PC-3 (cell line): ENCODE measurements at regions not wholly inside any gene's neighbourhood (a gene's known extent, or its start where the extent isn't known, plus 50 kb on each side); places are given as distances from the start of the nearest gene placed in this dataset.
A peak's percentile ranks its signal among the peaks of the same experiment; 100 is the strongest.

Experiments used
- ATAC-seq: fragments of 200-7000 bp; cut with Tn5 transposase; 2 replicates; pipeline ENCODE4 v1.9.1; 2020; ENCODE audit warnings: mild to moderate bottlenecking, moderate library complexity
- BruUV-seq: library from RNA; stranded (reverse); fragments of 400-500 nt; replicated peaks from 2 replicates; lab custom pipeline; 2021; lab: Mats Ljungman, UMichigan
- CTCF ChIA-PET: fragments of 300-600 bp; sonication (Branson Sonifier 250); formaldehyde crosslinking; loops from one replicate; lab custom pipeline; 2022; ENCODE audit warnings: antibody characterized with exemption; lab: Charles Lee
- POLR2A ChIA-PET: fragments of 300-600 bp; sonication (Branson Sonifier 250); formaldehyde crosslinking; loops from one replicate; lab custom pipeline; 2022; ENCODE audit warnings: antibody characterized with exemption; ENCODE audit not compliant: unreplicated experiment; lab: Charles Lee
- DNase-seq: peaks from one replicate; pipeline ENCODE4 v3.0.0-alpha.2; 2015
- H2AFZ ChIP-seq: fragments of 300-600 bp; sonication (generic); 2 replicates; pipeline ENCODE4 v1.6.0; 2016; ENCODE audit warnings: antibody characterized with exemption, low read length
- H3F3A ChIP-seq: fragments of 300-600 bp; sonication (generic); one replicate; pipeline ENCODE4 v1.6.0; 2017; ENCODE audit warnings: antibody characterized with exemption, low read length, control low read depth, mild to moderate bottlenecking; ENCODE audit not compliant: unreplicated experiment
- H3K27ac ChIP-seq: fragments of 300-600 bp; sonication (generic); 2 replicates; pipeline ENCODE4 v1.5.1; 2016; ENCODE audit warnings: mild to moderate bottlenecking, low read length
- H3K27me3 ChIP-seq: fragments of 300-600 bp; sonication (generic); 2 replicates; pipeline ENCODE4 v1.6.1; 2016; ENCODE audit warnings: low read length, mixed read lengths
- H3K36me3 ChIP-seq: fragments of 300-600 bp; sonication (generic); 2 replicates; pipeline ENCODE4 v1.6.1; 2016; ENCODE audit warnings: low read depth, mixed run types, low read length, mixed read lengths
- H3K4me1 ChIP-seq: fragments of 300-600 bp; sonication (generic); 2 replicates; pipeline ENCODE4 v1.5.1; 2016; ENCODE audit warnings: low read length; ENCODE audit not compliant: insufficient read depth
- H3K4me2 ChIP-seq: fragments of 300-600 bp; sonication (generic); 2 replicates; pipeline ENCODE4 v1.6.0; 2016; ENCODE audit warnings: low read length
- H3K4me3 ChIP-seq: fragments of 300-600 bp; sonication (generic); 2 replicates; pipeline ENCODE4 v1.5.1; 2016; ENCODE audit warnings: mild to moderate bottlenecking, low read length, mixed read lengths
- H3K79me2 ChIP-seq: fragments of 300-600 bp; sonication (generic); 2 replicates; pipeline ENCODE4 v1.6.1; 2017; ENCODE audit warnings: low read length, mixed read lengths
- H3K9ac ChIP-seq: fragments of 300-600 bp; sonication (generic); 2 replicates; pipeline ENCODE4 v1.6.0; 2016; ENCODE audit warnings: mild to moderate bottlenecking, low read length
- H3K9me2 ChIP-seq: fragments of 300-600 bp; sonication (generic); replicated peaks from 2 replicates; pipeline ENCODE4 v1.6.1; 2016; ENCODE audit warnings: mixed run types, low read length, mixed read lengths
- H3K9me3 ChIP-seq: fragments of 300-600 bp; sonication (generic); 2 replicates; pipeline ENCODE4 v1.6.1; 2016; ENCODE audit warnings: low read length, mixed read lengths
- H4K20me1 ChIP-seq: fragments of 300-600 bp; sonication (generic); 2 replicates; pipeline ENCODE4 v1.6.1; 2016; ENCODE audit warnings: low read length, mixed read lengths
- EZH2 ChIP-seq: fragments of 300-600 bp; sonication (generic); IDR thresholded peaks from one replicate; pipeline ENCODE4 v1.6.1; 2017; ENCODE audit warnings: antibody characterized with exemption, mild to moderate bottlenecking, low read length; ENCODE audit not compliant: unreplicated experiment
- EZH2phosphoT487 ChIP-seq: fragments of 300-600 bp; sonication (generic); IDR thresholded peaks from 2 replicates; pipeline ENCODE4 v1.6.1; 2018; ENCODE audit warnings: mild to moderate bottlenecking, antibody characterized with exemption, low read length, borderline replicate concordance
- intact Hi-C: fragments of 100-400 bp; cut with micrococcal nuclease; formaldehyde crosslinking; loops from 2 replicates; pipeline ENCODE4 v1.9.0; 2023
- TF ChIP-seq, protein P1 (sequence below): fragments of 300-600 bp; sonication (generic); conservative IDR thresholded peaks from 2 replicates; pipeline ENCODE4 v1.5.1; 2017; ENCODE audit warnings: antibody characterized with exemption, low read depth, mild to moderate bottlenecking, low read length

DNA sequence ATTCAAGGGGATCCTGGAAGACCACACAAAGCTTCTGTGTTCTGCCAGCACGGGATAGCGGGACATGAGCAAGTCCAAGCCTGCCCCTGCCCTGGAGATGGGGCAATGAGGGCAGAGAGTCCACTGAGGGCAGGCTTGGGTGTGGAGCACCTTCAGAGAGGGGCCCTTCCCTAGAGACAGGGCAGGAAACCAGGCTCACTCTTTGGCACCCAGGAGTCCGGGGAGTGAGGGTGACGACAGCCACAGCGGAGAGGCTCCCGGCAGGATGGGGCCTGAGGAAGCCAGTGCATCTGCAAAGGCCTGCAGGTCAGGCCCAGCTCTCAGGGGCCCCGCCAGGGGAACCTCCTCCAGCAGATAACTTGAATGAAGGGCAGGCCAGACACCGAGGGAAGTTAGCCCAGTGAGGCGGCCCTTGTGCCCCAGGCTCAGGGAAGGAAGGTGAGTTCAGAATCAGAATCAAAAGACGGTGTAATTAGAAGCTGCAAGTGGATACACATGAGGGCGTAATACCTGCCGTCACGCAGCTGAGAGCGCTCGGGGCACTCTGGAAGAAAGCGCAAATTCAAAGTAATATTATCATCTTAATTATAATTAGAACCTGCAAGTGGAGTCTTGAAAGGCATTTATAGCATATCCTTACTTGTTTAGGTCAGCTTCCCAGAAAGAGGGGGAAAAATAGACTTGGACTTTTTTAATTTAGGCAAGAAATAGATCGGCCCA lies 142.6 kb upstream of the LGALSL start:
- H3K27me3 ChIP-seq: no peaks in the 10 kb centered on the region
- H3K9me2 ChIP-seq: no peaks in the 10 kb centered on the region
- ChIA-PET POLR2A (no interaction called here), CTCF (interaction anchor here (1.0 to 1.7 kb wide), 5 partner anchors 16 to 262 kb away, joined by 3 to 19 read pairs (median 6); no protein-coding TSS in a partner anchor)
- no peak for TF ChIP-seq EZH2phosphoT487
- no peak for TF ChIP-seq EZH2
- TF ChIP-seq, protein P1, sequence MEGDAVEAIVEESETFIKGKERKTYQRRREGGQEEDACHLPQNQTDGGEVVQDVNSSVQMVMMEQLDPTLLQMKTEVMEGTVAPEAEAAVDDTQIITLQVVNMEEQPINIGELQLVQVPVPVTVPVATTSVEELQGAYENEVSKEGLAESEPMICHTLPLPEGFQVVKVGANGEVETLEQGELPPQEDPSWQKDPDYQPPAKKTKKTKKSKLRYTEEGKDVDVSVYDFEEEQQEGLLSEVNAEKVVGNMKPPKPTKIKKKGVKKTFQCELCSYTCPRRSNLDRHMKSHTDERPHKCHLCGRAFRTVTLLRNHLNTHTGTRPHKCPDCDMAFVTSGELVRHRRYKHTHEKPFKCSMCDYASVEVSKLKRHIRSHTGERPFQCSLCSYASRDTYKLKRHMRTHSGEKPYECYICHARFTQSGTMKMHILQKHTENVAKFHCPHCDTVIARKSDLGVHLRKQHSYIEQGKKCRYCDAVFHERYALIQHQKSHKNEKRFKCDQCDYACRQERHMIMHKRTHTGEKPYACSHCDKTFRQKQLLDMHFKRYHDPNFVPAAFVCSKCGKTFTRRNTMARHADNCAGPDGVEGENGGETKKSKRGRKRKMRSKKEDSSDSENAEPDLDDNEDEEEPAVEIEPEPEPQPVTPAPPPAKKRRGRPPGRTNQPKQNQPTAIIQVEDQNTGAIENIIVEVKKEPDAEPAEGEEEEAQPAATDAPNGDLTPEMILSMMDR: no peak
- H3K4me1 ChIP-seq: peaks cover 10% of the 10 kb centered on the region
- no peak overlapping the region; the same call in 1 of the 2 replicates for H2AFZ ChIP-seq
- H4K20me1 ChIP-seq: no peaks in the 10 kb centered on the region
- H3K4me3 ChIP-seq: no peak overlapping the region
- no peaks in the 10 kb centered on the region for H3K36me3 ChIP-seq
- BruUV-seq: no TSS peak
- H3K27ac ChIP-seq: no peak overlapping the region
- H3F3A ChIP-seq: no peaks in the 10 kb centered on the region
- no peaks in the 10 kb centered on the region for H3K79me2 ChIP-seq
- DNase-seq: no peak
- ATAC-seq: no peak
- intact Hi-C loops: no loop called here
- H3K9ac ChIP-seq: no peak overlapping the region
- H3K4me2 ChIP-seq: no peak overlapping the region
- H3K9me3 ChIP-seq: no peaks in the 10 kb centered on the region

DNA sequence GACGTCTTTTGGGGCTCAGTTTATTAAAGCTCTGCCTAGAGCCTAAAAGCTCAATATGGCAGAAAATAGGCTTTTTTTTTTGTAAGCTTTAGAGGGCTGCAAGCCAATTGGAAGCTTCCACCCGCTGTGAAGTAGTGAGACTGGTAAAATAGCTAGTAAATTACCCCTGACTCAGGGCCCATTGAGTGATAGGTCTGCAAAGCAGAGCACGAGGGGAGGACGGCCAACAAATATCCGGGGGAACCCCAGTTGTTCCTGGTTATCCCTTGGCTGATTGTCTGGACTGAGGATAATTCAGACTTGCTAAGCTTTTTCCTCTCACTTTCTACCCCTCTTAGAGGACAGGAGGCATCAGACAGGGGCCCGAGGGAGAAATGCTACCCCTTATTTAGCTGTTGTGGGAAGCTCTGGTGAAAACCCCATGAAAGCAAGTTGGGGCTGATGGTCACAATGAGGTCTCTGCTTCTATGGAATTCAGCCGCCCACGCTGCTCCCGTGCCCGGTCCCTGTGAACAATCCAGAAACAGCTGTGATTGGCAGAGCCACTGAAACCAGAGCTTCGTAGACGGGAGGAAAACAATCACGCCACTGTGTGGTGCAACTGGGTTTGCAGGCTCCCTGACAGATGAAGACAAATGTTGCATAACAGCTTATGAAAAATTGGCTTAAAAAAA lies 141.9 kb upstream of the LGALSL start:
- no TSS peak for BruUV-seq
- Histone ChIP-seq H3K9ac (no peak overlapping the region), H4K20me1 (no peaks in the 10 kb centered on the region), H2AFZ (peak overlapping the region; percentile 81), H3K9me3 (no peaks in the 10 kb centered on the region), H3K4me2 (peak overlapping the region; percentile 72), H3F3A (no peaks in the 10 kb centered on the region), H3K9me2 (no peaks in the 10 kb centered on the region), H3K36me3 (no peaks in the 10 kb centered on the region), H3K27ac (no peak overlapping the region), H3K4me1 (peaks cover 10% of the 10 kb centered on the region), H3K27me3 (no peaks in the 10 kb centered on the region), H3K79me2 (no peaks in the 10 kb centered on the region), H3K4me3 (peak overlapping the region; percentile 24; the same call in 1 of the 2 replicates)
- ATAC-seq (peak; percentile 99), DNase-seq (peak; percentile 88)
- TF ChIP-seq EZH2phosphoT487: no peak
- TF ChIP-seq, protein P1: peak; percentile 74
- intact Hi-C loops: loop anchor here (1.0 to 2.0 kb wide), 3 partner anchors 109 to 263 kb away; partner anchors contain the start of gene PELI1
- CTCF ChIA-PET: interaction anchor here (0.5 to 1.7 kb wide), 11 partner anchors 15 to 734 kb away, joined by 3 to 19 read pairs (median 4); no protein-coding TSS in a partner anchor
- POLR2A ChIA-PET: interaction anchor here (0.6 kb wide), 1 partner anchor 233 kb away, joined by 3 read pairs; no protein-coding TSS in a partner anchor
